HG02623 (cell line): ENCODE measurements at regions not wholly inside any gene's neighbourhood (a gene's known extent, or its start where the extent isn't known, plus 50 kb on each side); places are given as distances from the start of the nearest gene placed in this dataset.

ENCODE experiments used
- ATAC-seq: cut with Tn5 transposase; IDR thresholded peaks from one replicate; pipeline ENCODE4 v1.9.1; 2021; ENCODE audit warnings: moderate library complexity; ENCODE audit not compliant: unreplicated experiment

DNA sequence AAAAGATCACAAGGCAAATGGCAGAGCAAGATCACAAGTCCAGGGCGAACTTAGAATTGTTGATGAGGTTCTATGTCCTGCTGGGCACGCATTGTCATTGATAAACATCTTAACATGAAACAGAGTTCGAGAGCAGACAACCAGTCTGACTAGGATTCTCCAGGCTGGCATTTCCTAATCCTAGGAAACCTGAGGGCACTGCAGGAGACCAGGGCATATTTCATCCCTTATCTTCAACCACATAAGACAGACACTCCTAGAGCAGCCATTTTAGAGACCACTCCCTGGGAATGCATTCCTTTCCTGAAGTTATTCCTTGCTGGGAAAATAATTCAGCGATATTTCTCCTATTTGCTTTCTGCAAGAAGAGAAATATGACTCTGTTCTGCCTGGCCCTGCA, 1199.9 kb downstream of the SI start:
- no peak for ATAC-seq

DNA sequence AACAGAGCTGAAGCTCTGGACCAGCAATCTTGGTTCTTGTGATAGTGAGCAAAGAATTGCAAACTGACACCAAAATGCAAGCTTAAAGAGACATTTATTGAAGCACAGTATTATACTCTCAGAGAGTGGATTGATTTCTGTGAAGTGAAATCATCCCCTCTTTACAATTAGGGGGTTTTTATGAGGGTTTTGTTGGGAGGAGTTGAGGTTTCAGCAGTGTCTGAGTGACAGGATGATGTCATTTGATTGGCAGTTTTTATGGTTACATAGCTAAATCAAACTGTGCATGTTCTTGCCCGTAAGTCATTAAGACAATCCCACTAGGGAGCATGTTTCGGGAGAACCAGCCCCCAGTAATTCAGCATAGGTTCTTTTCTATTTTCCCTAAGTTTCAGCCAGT, 1200.5 kb downstream of the SI start:
- ATAC-seq: no peak

DNA sequence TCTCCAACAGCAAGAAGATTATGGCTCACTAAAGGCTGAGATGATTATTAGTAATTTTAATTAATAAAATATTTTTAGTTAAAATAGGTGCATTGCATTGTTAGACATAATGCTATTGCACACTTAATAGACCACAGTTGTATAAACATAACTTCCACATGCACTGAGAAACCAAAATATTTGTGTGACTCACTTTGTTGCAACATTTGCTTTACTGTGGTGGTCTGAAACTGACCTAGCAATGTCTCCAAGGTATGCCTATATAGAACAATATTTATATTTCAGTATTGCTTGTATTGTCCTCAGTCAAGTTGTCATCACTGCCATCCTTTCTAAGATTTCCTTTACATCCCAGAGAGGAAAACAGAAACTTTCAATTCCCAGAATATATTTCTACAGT, 1215.2 kb downstream of the SI start:
- ATAC-seq: no peak

DNA sequence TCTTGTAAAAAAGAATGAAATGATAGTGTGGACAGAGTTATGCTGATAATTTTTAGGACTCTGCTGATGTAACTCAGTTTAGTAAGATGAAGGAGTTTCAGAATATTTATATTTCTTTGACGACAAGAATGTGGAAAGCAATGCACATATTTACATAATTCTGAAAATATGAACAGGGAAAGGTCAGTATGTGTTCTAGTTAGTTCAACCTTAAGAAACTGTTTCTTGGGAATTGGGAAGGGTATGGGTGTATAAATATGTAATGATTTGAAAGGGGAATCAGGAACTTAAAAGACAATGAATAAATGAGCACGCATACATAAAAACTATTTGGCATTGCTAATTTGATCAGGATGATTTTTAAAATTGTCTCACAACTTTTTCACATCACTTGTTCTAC, 1226.1 kb downstream of the SI start:
- ATAC-seq: no peak

DNA sequence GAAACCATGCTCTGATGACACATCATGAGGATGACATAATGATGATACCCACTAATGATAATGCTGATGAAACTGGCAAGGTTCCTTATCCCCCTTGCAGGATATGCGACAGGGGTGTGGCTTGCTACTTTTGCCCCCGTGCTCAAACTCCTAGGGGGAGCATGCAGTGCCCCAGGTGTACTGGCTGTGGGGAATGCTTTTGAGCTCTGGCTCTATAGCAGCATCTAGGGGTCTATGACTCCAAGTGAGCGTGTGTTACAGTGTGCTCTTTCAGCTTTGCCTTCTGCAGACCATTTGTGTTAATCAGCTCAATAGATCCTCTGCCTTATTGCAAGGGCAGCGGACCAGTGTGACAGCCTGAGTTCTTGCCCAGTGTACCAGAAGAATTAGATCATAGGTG, 1239.5 kb downstream of the SI start:
- no peak for ATAC-seq

DNA sequence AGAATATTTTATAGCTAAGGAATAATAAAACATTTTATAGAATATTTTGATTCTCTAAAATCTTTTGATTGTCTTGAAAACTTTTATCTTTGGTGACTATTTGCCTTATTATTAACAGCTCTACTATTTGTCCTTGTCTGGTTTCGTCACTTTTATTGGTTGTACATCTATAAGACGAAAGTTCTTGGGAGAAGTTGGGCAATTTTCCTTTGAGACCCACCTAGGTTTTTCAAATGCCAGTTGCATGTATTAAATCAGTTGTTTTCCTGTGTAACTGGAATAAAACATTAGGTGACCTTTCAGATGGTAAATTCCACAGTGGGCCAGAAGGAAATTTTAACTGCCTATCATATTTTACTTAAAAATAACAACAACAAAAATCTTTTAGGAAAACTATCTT, 1245.7 kb downstream of the SI start:
- ATAC-seq: no peak

DNA sequence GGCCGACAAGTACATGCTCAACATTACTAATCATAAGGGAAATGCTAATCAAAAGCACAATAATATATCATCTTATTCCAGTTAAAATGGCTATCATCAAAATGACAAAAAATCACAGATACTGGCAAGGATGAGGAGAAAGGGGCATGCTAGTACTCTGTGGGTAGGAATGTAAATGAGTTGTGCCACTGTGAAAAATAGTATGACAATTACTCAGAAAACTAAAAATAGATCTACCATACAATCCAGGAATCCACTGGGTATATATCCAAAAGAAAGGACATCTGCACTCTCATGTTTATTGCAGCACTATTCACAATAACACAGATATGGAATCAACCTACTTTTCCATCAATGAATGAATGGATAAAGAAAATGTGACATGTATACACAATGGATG, 1256.5 kb downstream of the SI start:
- no peak for ATAC-seq

DNA sequence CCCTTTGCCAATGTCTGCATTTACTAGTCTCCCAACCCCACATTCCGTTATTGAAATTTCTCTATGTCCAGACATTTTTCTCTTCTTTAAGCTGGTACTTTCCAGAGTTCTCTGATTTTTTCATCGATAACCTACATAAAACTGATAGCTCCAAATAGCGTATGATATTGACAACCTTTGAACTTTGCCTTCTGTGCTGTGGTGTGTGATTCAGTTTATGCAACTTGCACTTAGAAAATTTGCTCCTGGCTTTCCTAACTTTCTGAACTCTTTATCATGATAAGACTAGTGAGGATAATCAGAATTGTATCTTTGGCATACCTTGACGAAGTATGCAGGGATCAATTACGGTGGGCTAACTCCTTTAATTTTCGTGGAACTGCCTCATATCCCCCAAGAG, 1261.3 kb downstream of the SI start:
- no peak for ATAC-seq

DNA sequence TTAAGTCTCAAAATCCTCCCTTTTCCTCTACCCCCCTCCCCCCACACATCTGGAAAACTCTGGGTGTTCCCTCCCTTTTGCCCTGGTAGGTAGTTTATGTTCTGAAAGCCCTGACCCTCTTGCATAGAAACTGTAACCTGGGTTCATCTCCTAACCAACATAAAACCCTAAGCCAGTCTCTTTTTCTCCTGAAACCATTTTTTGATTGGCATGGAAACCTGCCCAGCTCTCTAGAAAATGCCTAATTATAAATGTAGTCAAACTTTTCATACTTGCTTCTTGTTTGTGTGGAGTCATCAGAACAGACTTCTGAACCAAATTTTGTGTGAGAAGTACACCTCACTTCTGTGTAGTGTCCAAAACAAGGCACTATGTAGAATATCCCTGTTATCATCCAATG, 1264.4 kb downstream of the SI start:
- ATAC-seq: no peak

DNA sequence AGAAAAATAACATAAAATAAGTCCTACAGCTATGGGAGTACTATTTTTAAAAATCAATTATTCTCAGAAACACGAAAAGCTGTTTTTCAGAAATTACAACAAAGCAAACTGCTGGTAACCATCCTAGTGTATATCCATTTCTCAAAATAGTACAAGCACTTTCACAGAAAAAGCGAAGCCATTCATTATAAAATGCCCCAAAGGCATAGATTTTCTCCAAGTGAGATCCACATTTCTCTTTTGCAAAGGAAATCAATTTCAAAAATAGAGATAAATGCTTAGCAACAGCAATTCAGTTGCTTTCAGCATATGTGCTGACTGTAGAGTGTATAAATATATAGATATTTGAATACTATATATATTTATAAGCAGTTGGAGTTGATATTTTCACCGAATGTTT, 1266.3 kb downstream of the SI start:
- ATAC-seq: no peak

DNA sequence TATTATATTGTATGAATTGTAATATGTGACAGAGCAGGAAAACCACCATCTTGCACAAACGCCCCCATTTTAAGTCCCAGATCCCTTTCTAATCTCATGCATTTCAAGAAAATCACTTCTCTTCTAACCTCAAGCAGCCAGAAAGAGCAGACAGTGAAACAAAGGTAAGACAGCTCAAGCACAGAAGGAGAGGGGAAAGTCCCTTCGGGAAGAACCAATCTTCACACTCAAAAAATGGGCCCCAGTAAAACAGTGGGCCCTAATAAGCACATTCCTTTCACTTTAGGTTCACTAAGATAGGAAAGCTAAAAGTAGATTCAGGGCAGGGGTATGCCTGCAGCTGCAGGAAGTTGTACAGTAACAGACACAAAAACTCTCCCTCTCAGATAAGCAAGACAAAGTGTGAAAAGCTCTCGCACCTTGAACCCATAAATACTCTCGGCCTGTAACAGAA, 1268.7 kb downstream of the SI start:
- no peak for ATAC-seq

DNA sequence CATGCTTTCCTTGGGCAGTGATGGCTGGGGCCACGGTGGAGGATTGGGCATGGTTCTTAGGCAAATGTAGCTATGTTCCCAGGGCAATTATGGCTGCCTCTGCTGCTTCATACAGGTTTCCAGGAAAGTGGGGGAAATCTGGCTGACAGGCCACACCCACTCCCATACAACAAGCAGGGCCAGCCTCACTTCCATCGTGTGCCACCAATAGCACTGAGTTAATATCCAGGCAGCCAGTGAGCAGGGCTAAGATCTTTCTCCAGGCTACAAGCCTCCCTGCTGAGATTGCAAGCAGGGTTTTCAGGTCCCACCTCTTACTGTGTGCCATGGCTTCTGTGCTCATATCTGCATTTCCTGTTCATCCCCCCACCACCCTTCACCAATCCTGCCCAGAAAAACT, 1291.9 kb downstream of the SI start:
- ATAC-seq: no peak

DNA sequence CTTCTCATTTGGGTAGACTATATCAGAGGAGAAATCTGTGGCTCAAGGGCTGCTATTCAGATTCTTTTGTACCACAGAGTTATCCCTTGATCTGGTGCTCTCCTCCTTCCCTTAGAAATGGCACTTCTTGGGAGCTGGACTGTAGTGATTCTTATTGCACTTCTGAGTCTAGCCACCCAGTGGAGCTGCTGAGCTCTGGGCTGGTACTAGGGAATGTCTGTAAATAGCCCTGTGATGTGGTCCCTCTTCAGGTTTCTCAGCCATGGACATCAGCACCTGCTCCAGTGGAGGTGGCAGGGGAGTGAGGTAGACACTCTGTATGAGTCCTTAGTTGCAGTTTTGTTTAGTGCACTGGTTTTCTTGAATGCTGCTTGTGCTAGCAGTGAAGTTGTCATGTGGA, 1292.6 kb downstream of the SI start:
- no peak for ATAC-seq

DNA sequence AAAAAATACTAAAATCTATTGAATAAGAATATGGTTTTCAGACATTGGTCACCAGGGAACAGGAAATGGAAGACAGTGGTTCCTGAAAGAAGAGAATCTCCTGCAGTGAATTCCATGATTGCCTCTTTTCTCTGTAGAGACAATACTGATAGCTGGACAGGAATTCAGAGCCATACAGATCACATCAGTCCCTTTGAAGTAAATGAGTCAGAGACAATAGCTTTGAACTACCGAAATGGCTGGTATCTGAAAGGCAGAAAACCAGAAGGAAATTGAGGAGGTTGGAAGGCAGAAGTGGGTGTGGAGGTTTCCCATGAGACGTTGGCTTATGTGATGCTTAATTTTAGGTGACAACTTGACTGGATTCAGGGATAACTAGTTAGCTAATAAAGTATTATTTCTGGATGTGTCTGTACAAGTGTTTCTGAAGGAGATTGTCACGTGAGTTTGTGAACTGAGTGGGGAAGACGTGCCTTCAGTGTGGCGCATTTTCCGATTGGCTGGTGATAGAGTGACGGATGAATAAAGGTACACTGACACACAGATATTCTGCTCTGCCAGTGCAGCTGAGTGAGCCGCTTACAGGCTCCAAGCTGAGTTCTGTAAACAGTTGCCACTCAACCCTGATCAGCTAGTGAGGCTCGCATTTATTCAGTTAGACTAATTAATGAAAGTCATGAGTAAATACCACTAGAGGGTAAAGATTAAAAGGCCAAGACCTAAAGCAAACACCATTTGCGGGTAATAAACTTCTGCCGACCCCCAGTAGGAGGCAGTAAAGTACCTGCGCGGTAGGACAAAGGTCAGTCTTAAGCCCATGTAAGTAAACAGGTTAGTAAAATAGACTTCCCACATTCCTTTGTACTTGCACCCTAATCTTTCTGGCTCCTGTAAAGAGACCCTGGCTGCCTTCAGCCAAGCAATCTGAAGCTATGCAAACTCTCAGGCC, 1298.6 kb downstream of the SI start:
- no peak for ATAC-seq

DNA sequence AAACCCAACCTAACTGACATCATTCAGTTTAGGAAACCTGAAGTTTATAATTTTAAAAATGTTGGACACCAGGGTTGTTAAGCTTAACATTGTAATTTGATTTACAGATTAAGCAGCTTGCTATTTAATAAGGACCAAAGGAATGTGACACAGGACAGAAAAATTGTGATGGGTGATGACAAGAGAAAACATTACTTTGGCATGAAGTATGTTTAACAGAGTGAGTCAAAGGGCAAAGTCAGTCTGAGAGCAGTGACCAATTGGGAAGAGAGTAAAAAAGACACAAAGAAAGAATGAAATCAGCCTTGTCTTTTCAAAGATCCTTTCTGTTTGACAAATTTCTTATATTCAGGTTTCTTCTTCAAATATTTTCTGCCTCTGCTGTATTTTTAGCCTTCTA, 1301.6 kb downstream of the SI start:
- no peak for ATAC-seq

DNA sequence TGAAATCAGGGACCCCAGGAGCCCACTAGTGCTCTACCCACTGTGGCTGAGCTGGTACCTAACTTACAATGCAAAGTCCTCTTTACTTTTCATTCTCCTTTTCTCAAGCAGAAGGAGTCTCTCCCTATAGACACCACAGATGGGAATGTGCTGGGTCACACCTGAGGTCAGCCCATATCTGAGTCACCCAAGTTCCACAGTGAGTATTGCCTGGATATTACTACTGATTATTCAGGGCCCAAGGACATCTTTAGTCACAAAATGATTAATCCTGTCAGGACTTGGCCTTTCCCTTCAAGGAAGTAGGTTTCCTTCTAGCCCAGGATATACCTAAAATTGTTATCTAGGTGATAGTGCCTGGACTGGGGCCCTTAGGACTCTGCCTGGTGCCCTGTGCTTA, 1305.2 kb downstream of the SI start:
- ATAC-seq: no peak

DNA sequence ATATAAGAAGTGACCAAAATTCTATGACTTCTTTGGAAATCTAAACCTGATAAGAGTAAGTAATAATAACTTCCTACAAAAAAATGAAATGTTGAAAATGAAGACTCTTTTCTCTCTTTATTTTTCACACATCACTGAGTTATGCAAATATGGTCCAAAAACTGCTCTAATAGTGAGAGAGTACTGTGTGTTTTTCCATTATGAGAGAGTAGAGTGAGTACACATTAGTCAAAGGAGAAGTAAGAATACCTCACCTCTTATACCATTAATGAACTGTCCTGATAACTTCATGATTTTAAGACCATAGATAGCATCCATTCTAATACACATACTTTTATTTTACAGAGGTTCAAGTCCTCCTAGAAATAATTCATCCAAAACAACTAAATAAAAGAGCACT, 1310.2 kb downstream of the SI start:
- peak; percentile 58 for ATAC-seq

DNA sequence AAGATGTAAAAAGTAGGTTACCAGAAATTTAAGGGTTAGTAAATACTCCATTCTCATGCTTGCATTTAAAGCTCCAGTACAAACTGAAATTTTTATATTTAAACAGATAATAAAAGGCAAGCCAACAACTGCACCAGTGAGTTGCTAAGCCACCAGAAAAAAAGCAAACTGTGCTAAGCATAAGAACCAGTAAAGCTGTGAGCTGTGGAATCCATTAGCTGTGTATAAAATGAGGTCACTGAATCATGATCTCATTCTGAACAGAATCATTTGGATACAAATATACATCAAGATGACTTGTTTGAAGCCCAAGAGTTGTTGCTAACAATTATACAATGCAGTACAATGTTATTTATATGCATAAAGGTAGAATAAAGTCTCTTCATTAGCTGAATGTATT, 1312.2 kb downstream of the SI start:
- no peak for ATAC-seq

DNA sequence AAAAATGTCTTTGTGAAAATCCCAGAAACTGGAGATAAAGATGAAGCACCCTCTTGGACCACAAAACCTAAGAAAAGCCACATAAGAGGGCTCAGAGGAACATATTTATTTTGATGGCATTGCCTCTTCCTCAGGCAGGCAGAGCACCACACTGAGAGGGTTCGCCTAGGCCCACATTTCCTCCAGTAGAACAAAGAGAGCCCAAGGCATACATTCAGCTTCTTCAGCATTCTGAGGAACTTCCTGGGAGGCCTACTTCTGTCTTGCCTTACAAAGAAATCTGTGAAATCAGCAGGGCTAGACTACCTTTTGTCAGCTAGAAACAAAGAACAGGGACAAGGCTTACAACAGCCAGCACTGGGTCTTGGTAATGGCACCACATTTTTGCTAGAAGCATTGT, 1325.3 kb downstream of the SI start:
- no peak for ATAC-seq

DNA sequence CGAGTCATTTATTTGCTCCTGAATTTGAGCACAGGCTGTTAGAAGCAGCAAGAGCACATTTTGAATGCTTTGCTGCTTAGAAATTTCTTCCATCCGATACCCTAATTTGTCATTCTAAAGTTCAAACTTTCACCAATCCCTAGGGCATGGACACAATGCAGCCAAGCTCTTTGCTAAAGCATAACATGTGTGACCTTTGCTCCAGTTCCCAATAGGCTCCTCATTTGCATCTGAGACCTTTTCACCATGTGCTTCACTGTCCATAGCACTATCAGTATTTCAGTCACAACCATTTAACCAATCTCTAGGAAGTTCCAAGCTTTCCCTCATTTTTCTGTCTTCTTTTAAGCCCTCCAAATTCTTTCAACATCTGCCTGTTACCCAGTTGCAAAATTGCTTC, 1333.1 kb downstream of the SI start:
- ATAC-seq: no peak

DNA sequence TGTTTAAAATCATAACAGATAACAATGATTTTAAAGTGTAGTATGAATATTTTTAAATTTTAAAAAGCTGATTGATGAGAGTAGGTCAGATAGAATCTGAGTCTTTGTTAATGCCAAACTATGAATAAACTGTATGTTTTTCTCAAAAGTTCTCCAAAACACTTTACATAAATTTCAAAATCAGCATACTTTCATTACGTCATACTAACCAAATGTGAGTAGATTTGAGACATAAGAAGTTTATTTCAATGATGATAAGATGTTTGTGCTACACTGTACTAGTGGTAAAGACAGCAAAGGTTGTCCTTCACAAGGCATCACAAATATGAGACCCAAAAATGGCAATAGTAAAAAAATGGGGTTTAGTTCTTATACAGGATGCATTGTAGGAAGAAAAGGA, 1342.9 kb downstream of the SI start:
- no peak for ATAC-seq

DNA sequence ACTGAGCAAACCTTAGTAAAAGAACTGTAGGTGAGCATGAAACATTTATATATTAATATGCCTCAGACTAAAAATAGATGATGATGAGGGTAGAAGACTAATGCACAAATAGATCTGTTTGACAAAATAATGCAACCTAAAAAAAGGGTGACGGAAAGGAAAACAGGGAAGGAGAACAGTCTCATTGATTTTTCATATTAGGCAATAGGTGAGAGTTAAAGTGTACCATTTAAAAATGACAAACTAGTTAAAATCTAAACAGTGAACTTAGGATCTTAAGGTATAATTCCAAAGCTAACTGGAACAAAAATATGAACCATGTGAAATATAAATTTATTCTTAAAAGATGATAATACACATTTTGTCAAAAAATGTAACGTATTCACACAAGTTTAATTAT, 1347.6 kb downstream of the SI start:
- ATAC-seq: no peak

DNA sequence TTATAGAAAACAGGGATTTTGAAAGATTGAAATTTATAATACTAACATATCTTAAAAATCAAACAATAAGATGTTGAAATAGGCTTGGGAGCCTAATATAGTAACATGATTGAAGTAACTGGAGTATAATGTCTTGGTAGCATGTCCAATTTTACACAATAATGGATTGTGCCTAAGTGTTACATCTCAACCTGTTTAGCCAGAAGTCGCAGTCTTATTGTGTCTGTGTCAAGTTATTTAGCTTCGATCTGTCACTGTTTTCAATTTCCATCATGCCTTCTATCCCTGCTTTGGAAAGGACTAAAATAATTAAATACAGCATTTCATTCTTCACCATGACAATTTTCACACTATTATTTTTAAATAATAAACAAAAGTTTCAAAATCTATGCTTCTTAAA, 1352.2 kb downstream of the SI start:
- ATAC-seq: no peak
